GM12878 (cell line): ENCODE measurements at regions not wholly inside any gene's neighbourhood (a gene's known extent, or its start where the extent isn't known, plus 50 kb on each side); places are given as distances from the start of the nearest gene placed in this dataset.

Source experiments
- ATAC-seq: fragments of 200-7000 bp; cut with Tn5 transposase; 3 replicates; pipeline ENCODE4 v1.9.1; 2020; ENCODE audit warnings: mild to moderate bottlenecking, moderate library complexity
- BruUV-seq: library from RNA; stranded (reverse); fragments of 400-500 nt; replicated peaks from 2 replicates; lab custom pipeline; 2021; lab: Mats Ljungman, UMichigan
- CTCF ChIA-PET: fragments of 300-600 bp; sonication (Branson Sonifier 250); formaldehyde crosslinking; extraction: SDS; loops from one replicate; lab custom pipeline; 2021; ENCODE audit warnings: inconsistent platforms; lab: Yijun Ruan, JAX
- POLR2A ChIA-PET: fragments of 350-600 bp; formaldehyde crosslinking; extraction: SDS; loops from one replicate; lab custom pipeline; 2021; ENCODE audit warnings: inconsistent platforms; lab: Charles Lee
- RAD21 ChIA-PET: fragments of 300-600 bp; sonication (Branson Sonifier 250); formaldehyde crosslinking; loops from one replicate; lab custom pipeline; 2023; ENCODE audit warnings: antibody characterized with exemption; ENCODE audit not compliant: unreplicated experiment; lab: Charles Lee
- SMC1A ChIA-PET: fragments of 300-600 bp; sonication (Branson Sonifier 250); formaldehyde crosslinking; loops from one replicate; lab custom pipeline; 2023; ENCODE audit not compliant: unreplicated experiment, uncharacterized antibody; lab: Charles Lee
- DNase-seq: peaks from one replicate; pipeline ENCODE4 v3.0.0-alpha.2; 2011; ENCODE audit warnings: low read depth, low spot score
- FAIRE-seq: peaks from 3 replicates; lab custom pipeline; 2011; peaks lifted over from hg19 to GRCh38; lab: Jason Lieb, UNC
- H2AFZ ChIP-seq: 2 replicates; pipeline ENCODE4 v1.6.0; 2011; ENCODE audit warnings: low read depth, low read length, control low read depth; ENCODE audit not compliant: control insufficient read depth
- H3K27ac ChIP-seq: 2 replicates; pipeline ENCODE4 v1.5.1; 2011; ENCODE audit warnings: control low read depth; ENCODE audit not compliant: control insufficient read depth, insufficient read depth
- H3K27me3 ChIP-seq, 2 experiments: replicated peaks in 1 of 2; 2 replicates each; pipeline versions ENCODE4 v1.6.0 to v1.6.1; 2011; ENCODE audit warnings: low read length in 1 of 2; ENCODE audit not compliant: control insufficient read depth in 2 of 2, insufficient read depth in 2 of 2
- H3K36me3 ChIP-seq, 2 experiments: 2 replicates each; pipeline ENCODE4 v1.5.1; 2011; ENCODE audit warnings: low read length in 1 of 2; ENCODE audit not compliant: control insufficient read depth in 2 of 2, insufficient read depth in 2 of 2
- H3K4me1 ChIP-seq: 2 replicates; pipeline ENCODE4 v1.6.1; 2011; ENCODE audit warnings: mild to moderate bottlenecking, low read length, moderate library complexity, mixed read lengths; ENCODE audit not compliant: control insufficient read depth, insufficient read depth
- H3K4me2 ChIP-seq: 2 replicates; pipeline ENCODE4 v1.6.0; 2011; ENCODE audit warnings: control low read depth; ENCODE audit not compliant: control insufficient read depth, insufficient read depth
- H3K4me3 ChIP-seq: fragments of 200-600 bp; sonication (generic); 2 replicates; pipeline ENCODE4 v1.5.1; 2016
- H3K79me2 ChIP-seq: 2 replicates; pipeline ENCODE4 v1.6.0; 2011; ENCODE audit warnings: low read length; ENCODE audit not compliant: control insufficient read depth, insufficient read depth
- H3K9ac ChIP-seq: 2 replicates; pipeline ENCODE4 v1.8.0; 2011; ENCODE audit warnings: low read length, control low read depth, mixed read lengths; ENCODE audit not compliant: control insufficient read depth, insufficient read depth
- H3K9me3 ChIP-seq: replicated peaks from 3 replicates; pipeline ENCODE4 v1.5.1; 2011; ENCODE audit warnings: mild to moderate bottlenecking, low read length; ENCODE audit not compliant: control insufficient read depth, insufficient read depth
- H4K20me1 ChIP-seq: 2 replicates; pipeline ENCODE4 v1.6.0; 2011; ENCODE audit not compliant: control insufficient read depth, insufficient read depth
- ATF3 ChIP-seq: IDR thresholded peaks from 2 replicates; pipeline ENCODE4 v1.6.1; 2011; ENCODE audit warnings: low read depth, mild to moderate bottlenecking, low read length, moderate library complexity, borderline replicate concordance; ENCODE audit errors: extremely low read depth
- BCL11A ChIP-seq: IDR thresholded peaks from 2 replicates; pipeline ENCODE4 v1.6.1; 2011; ENCODE audit warnings: low read depth, low read length
- BCL3 ChIP-seq: IDR thresholded peaks from 2 replicates; pipeline ENCODE4 v1.6.1; 2011; ENCODE audit warnings: borderline replicate concordance, low read depth, mild to moderate bottlenecking, moderate library complexity, low read length; ENCODE audit not compliant: insufficient read depth, poor library complexity, severe bottlenecking
- CBFB ChIP-seq: IDR thresholded peaks from 2 replicates; pipeline ENCODE4 v1.6.1; 2016; ENCODE audit warnings: antibody characterized with exemption, low read depth
- E2F8 ChIP-seq: fragments of 450-650 bp; IDR thresholded peaks from 2 replicates; pipeline ENCODE4 v1.6.1; 2018; ENCODE audit warnings: mild to moderate bottlenecking, low read depth, moderate library complexity; ENCODE audit not compliant: partially characterized antibody
- EED ChIP-seq: sonication (generic); IDR thresholded peaks from 2 replicates; pipeline ENCODE4 v1.6.1; 2016; ENCODE audit warnings: antibody characterized with exemption, low read depth
- ELK1 ChIP-seq: IDR thresholded peaks from 2 replicates; pipeline ENCODE4 v1.6.1; 2012; ENCODE audit warnings: low read depth, low read length, improper control_type of control experiment
- IRF3 ChIP-seq: fragments of 450-650 bp; IDR thresholded peaks from 2 replicates; pipeline ENCODE4 v1.6.1; 2014; ENCODE audit warnings: mild to moderate bottlenecking
- LARP7 ChIP-seq: fragments of 450-650 bp; IDR thresholded peaks from 2 replicates; pipeline ENCODE4 v1.6.1; 2017; ENCODE audit warnings: mild to moderate bottlenecking
- PML ChIP-seq: IDR thresholded peaks from 2 replicates; pipeline ENCODE4 v1.6.1; 2012; ENCODE audit warnings: low read length, inconsistent platforms
- SIX5 ChIP-seq: IDR thresholded peaks from 2 replicates; pipeline ENCODE4 v1.6.1; 2011; ENCODE audit warnings: mild to moderate bottlenecking, low read depth, low read length, moderate library complexity; ENCODE audit not compliant: severe bottlenecking
- YBX1 ChIP-seq: fragments of 450-650 bp; IDR thresholded peaks from 2 replicates; pipeline ENCODE4 v1.6.1; 2016; ENCODE audit warnings: antibody characterized with exemption
- ZBTB4 ChIP-seq: fragments of 450-650 bp; formaldehyde crosslinking; IDR thresholded peaks from 2 replicates; pipeline ENCODE4 v1.4.0; 2022; ENCODE audit warnings: mild to moderate bottlenecking, moderate library complexity
- WGBS: methylation state at CpG from one replicate; pipeline ENCODE4 v1.1.6; 2016; ENCODE audit warnings: low lambda C conversion rate; ENCODE audit not compliant: insufficient replicate concordance, insufficient coverage; ENCODE audit errors: missing lambda C conversion rate; 5-methylcytosine and 5-hydroxymethylcytosine counted together
- in situ Hi-C: fragments of 300-500 bp; cut with MboI; formaldehyde crosslinking; loops from 9 replicates; pipeline ENCODE4 v1.14.3; 2018; ENCODE audit warnings: mixed read lengths
- intact Hi-C: fragments of 100-400 bp; cut with micrococcal nuclease; formaldehyde crosslinking; loops from one replicate; pipeline ENCODE4 v1.14.2; 2022; ENCODE audit not compliant: unreplicated experiment

- H4K20me1 ChIP-seq = no peaks in the 10 kb centered on the region
- BruUV-seq = no TSS peak
- ChIA-PET CTCF (no interaction called here), RAD21 (no interaction called here), SMC1A (no interaction called here), POLR2A (no interaction called here)
- no peak overlapping the region for H3K4me2 ChIP-seq
- no peak overlapping the region for H3K9ac ChIP-seq
- H3K4me3 ChIP-seq = no peak overlapping the region
- no peaks in the 10 kb centered on the region for H3K4me1 ChIP-seq
- H3K27ac ChIP-seq = no peak overlapping the region
- 43% methylated on average over 18 of the region's 22 CpGs for WGBS
- no peaks in the 10 kb centered on the region; the same call in 2 of the 3 replicates for H3K9me3 ChIP-seq
- no peaks in the 10 kb centered on the region for H3K79me2 ChIP-seq
- H2AFZ ChIP-seq = no peak overlapping the region
- no peak for FAIRE-seq
- no peaks in the 10 kb centered on the region for H3K36me3 ChIP-seq
- H3K27me3 ChIP-seq = no peaks in the 10 kb centered on the region
- in situ Hi-C loops = loop anchor here (10.0 kb wide), 1 partner anchor 65 kb away; no protein-coding TSS in a partner anchor
- intact Hi-C loops = no loop called here
- no peak for ATAC-seq
- no peak for DNase-seq
- TF ChIP-seq BCL11A = no peak
- no peak for TF ChIP-seq EED
- no peak for TF ChIP-seq SIX5
- TF ChIP-seq BCL3 = no peak
- TF ChIP-seq PML = no peak
- TF ChIP-seq LARP7 = no peak
- TF ChIP-seq ELK1 = no peak
- no peak for TF ChIP-seq ATF3
- TF ChIP-seq IRF3 = no peak
- no peak for TF ChIP-seq CBFB
- no peak for TF ChIP-seq YBX1
- no peak for TF ChIP-seq E2F8
- no peak for TF ChIP-seq ZBTB4
Measured at GRCh38 chr22:49369726-49370626, 457.7 kb downstream of the BRD1 start.
